GM19240 (cell line): ENCODE measurements at regions not wholly inside any gene's neighbourhood (a gene's known extent, or its start where the extent isn't known, plus 50 kb on each side); places are given as distances from the start of the nearest gene placed in this dataset.
"Not testable (repeated sequence)": the region's sequence is repeated elsewhere in the genome, so short reads cannot be mapped to it uniquely, and the experiment has no call there.

Experiments
- DNase-seq: peaks from one replicate; pipeline ENCODE4 v3.0.0; 2011; ENCODE audit warnings: low spot score; ENCODE audit not compliant: insufficient read length

DNA sequence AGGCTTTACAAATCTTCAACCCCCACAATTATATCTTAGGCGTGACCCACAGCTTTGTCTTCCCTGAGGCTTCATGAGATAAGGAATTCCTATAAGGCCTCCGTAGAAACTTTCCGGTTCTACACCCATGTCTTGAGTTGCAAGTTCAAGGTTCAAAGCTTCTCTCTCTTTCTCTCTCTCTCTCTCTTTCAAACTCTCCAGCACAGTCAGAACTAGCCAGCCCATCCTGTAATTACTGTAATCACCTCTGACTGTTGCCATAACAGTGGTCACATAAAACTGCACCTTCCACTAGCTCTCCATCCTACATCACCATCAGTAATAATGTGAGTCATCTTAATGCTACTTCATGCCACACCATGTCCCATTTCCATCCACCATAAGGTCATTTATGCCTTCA lies 90.0 kb upstream of the NFASC start:
- no peak for DNase-seq

GRCh38 chr1:204782118-204782700 lies 88.5 kb upstream of the NFASC start:
- no peak for DNase-seq

DNA sequence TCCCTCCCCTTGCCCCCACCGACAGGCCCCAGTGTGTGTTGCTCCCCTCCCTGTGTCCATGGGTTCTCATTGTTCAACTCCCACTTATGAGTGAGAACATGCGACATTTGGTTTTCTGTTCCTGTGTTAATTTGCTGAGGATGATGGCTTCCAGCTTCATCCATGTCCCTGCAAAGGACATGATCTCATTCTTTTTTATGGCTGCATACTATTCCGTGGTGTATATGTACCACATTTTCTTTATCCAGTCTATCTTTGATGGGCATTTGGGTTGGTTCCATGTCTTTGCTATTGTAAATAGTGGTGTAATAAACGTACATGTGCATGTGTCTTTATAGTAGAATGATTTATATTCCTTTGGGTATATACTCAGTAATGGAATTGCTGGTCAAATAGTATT lies 85.6 kb upstream of the NFASC start:
- DNase-seq = not testable (repeated sequence)

GRCh38 chr1:204788470-204788869 lies 82.2 kb upstream of the NFASC start:
- DNase-seq = no peak

GRCh38 chr1:204791453-204792353 lies 79.0 kb upstream of the NFASC start:
- peak; percentile 65 for DNase-seq

DNA sequence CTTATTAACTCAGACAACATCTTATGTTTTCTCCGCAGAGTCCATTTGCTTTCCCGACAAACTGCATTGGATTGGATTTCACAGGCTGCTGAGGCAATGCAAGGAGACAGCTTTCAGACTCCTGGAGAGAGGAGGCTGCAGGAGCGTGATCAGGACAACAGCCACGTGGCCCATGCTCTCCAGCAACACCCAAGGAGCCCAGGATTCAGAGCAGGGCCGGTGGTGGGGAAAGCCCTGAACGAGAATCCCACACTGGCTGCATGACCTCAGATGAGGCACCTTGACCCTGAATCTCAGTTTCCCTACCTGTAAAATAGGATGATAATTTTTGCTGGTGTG lies 78.3 kb upstream of the NFASC start:
- no peak for DNase-seq

GRCh38 chr1:204793259-204793914 lies 77.3 kb upstream of the NFASC start:
- DNase-seq = no peak

GRCh38 chr1:204796886-204797285 lies 73.8 kb upstream of the NFASC start:
- DNase-seq = not testable (repeated sequence)

- DNase-seq = no peak
Observed at GRCh38 chr1:204797401-204797800, 73.3 kb upstream of the NFASC start.

DNA sequence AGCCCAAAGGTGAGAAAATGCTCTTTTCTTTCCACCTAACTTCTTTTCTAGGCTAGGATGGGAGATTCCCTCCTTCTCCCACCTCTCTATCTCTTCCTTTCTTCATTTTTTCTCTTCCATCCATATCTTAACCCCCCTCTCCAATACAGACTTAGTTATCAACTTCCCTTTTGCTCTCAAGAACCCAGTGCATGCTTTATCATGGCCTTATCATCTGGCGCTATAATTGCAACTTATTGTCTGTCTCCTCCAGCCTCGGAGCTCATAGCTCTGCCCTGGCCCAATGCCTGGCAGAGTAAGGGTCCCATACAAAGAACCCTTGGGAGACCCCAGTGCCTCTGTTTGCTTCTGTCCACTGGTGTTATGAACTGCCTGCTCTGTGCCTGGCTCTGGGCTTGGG lies 71.0 kb upstream of the NFASC start:
- DNase-seq = no peak

- no peak for DNase-seq
Observed at GRCh38 chr1:204801211-204801610, 69.5 kb upstream of the NFASC start.

GRCh38 chr1:204802401-204803175 lies 68.1 kb upstream of the NFASC start:
- no peak for DNase-seq

- no peak for DNase-seq
Observed at GRCh38 chr1:204803607-204804006, 67.1 kb upstream of the NFASC start.

DNA sequence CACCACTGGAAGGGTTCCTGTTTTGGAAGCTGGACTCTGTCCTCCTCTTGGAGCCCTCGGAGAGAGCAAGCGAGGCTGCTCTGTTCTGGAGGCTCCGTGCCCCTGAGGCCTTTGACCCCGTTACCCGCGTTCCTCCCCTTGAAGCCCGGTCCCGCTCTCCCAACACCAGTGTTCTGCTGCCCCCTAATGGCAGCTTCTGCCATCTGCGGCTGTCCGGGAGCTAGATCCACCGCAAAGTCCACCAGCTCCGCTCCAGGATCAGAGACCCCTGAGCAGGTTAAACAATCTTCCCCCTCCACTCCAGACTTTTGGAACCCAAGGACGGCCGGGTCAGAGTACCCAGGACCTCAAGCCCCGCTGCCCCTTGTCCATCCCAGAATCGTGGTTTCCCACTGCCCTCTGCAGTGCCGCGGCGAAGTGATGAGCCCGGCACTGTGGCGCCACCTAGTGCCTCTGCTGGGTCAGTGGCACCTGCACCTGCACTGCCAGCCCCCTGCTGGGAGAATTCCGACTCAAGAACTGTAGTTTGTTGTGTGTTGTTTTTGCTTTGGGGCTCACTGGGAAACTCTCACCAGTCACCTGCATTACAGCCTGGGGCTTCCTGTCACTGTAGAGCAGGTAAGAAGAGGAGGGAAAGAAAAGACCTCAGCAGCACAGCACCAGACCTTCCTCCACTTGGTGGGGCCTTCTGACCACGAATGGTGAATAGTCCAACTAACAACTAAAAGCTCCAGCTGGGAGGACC lies 63.5 kb upstream of the NFASC start:
- DNase-seq = peak; percentile 91

GRCh38 chr1:204809488-204809887 lies 61.2 kb upstream of the NFASC start:
- no peak for DNase-seq

- DNase-seq = no peak
Observed at GRCh38 chr1:204812842-204813241, 57.8 kb upstream of the NFASC start.

GRCh38 chr1:204813522-204813921 lies 57.1 kb upstream of the NFASC start:
- DNase-seq = no peak

DNA sequence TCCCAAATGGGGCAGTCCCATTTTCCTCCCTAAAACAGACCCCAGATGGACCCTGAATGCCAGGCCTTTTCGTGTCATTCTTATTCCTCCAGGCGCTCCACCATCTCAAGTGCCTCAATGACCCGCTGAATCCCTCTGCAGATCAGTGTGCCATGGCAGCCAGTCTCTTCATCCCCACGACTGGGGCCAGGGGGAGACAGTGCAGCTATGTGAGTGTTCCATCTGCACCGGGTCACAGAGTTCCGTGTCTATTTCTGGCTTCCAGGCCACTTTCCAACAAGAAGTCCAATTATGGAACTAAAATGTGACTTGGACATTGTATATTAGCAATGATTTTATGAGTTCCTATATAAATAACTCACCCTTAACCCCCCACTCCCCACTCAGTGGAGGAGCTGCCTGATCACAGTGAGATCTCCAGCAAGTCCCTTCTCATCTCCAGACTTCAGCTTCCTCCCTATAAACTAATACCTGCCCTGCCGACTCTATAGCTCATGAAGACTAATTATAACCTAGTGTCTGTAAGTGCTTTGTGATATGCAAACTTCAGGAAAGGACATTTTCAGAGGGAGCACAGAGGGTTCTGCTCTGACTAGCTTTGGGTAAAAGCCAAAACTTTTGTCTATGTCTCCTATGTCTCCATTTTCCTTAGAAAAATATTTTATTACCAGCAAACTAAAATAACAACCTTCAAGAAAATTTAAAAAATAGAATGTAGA lies 56.3 kb upstream of the NFASC start:
- DNase-seq = no peak

- no peak for DNase-seq
Observed at GRCh38 chr1:204817341-204817740, 53.3 kb upstream of the NFASC start.

DNA sequence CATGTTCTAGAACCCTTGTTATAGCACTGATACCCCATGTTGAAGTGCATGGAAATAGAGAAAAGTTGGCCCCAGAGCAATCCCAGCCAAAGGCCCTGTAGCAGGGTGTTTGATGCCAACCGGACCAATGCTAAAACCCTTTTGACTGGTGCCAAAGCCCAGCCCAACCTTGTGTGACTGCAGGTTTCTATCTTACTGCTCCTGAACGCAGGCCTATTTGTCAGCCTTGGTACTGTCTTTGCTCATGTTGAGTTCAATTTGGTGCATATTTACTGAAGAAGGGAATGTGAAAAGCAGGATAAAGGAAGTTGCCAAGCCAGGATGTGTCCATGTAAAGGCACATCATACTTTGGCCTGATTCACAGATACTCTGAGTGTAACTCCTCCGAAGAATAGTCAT lies 51.7 kb upstream of the NFASC start:
- no peak for DNase-seq
